ENCODE measurements at regions not wholly inside any gene's neighbourhood (a gene's known extent, or its start where the extent isn't known, plus 50 kb on each side); places are given as distances from the start of the nearest gene placed in this dataset.

- no peak for TF ChIP-seq POLR2AphosphoS5 (IDR thresholded peaks at IDR 0.05)
- TF ChIP-seq, protein P1, sequence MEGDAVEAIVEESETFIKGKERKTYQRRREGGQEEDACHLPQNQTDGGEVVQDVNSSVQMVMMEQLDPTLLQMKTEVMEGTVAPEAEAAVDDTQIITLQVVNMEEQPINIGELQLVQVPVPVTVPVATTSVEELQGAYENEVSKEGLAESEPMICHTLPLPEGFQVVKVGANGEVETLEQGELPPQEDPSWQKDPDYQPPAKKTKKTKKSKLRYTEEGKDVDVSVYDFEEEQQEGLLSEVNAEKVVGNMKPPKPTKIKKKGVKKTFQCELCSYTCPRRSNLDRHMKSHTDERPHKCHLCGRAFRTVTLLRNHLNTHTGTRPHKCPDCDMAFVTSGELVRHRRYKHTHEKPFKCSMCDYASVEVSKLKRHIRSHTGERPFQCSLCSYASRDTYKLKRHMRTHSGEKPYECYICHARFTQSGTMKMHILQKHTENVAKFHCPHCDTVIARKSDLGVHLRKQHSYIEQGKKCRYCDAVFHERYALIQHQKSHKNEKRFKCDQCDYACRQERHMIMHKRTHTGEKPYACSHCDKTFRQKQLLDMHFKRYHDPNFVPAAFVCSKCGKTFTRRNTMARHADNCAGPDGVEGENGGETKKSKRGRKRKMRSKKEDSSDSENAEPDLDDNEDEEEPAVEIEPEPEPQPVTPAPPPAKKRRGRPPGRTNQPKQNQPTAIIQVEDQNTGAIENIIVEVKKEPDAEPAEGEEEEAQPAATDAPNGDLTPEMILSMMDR (IDR thresholded peaks at IDR 0.05): no peak
Measured at GRCh38 chr4:128573781-128574508, 235.6 kb upstream of the JADE1 start.

Data from breast epithelium (tissue), 3 donors.